ENCODE measurements at regions not wholly inside any gene's neighbourhood (a gene's known extent, or its start where the extent isn't known, plus 50 kb on each side); places are given as distances from the start of the nearest gene placed in this dataset.

- Histone ChIP-seq H3K4me3 (no peak overlapping the region), H3K27me3 (ENCODE audit: control insufficient read depth in 3 of 3, insufficient read depth in 3 of 3, low read length in 2 of 3) (no peaks in the 10 kb centered on the region), H3K9ac (ENCODE audit: insufficient read depth in 1 of 2, low read length in 2 of 2) (no peak overlapping the region), H3K27ac (ENCODE audit: low read depth in 1 of 2, low read length in 1 of 2) (peak overlapping the region; percentile 34 to 87), H3K4me1 (ENCODE audit: control insufficient read depth in 5 of 5, insufficient read depth in 5 of 5, low read length in 5 of 5) (peaks cover 6 to 71% (median 50%) of the 10 kb centered on the region in 5 donors), H3K36me3 (ENCODE audit: control insufficient read depth in 4 of 4, insufficient read depth in 4 of 4, low read length in 4 of 4) (no peaks in the 10 kb centered on the region), H3K9me3 (ENCODE audit: control insufficient read depth in 4 of 4, insufficient read depth in 3 of 4, low read length in 3 of 4) (no peaks in the 10 kb centered on the region)
- DNase-seq (no peak), ATAC-seq (ENCODE audit: insufficient read depth, low FRiP score) (no peak)
- TF ChIP-seq, protein P1, sequence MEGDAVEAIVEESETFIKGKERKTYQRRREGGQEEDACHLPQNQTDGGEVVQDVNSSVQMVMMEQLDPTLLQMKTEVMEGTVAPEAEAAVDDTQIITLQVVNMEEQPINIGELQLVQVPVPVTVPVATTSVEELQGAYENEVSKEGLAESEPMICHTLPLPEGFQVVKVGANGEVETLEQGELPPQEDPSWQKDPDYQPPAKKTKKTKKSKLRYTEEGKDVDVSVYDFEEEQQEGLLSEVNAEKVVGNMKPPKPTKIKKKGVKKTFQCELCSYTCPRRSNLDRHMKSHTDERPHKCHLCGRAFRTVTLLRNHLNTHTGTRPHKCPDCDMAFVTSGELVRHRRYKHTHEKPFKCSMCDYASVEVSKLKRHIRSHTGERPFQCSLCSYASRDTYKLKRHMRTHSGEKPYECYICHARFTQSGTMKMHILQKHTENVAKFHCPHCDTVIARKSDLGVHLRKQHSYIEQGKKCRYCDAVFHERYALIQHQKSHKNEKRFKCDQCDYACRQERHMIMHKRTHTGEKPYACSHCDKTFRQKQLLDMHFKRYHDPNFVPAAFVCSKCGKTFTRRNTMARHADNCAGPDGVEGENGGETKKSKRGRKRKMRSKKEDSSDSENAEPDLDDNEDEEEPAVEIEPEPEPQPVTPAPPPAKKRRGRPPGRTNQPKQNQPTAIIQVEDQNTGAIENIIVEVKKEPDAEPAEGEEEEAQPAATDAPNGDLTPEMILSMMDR (IDR thresholded peaks at IDR 0.05; ENCODE audit: control extremely low read depth, extremely low read depth) = no peak
- WGBS, 2 donors = 89 to 93% methylated on average over 19 of the region's 19 CpGs
Observed at GRCh38 chr1:234538062-234538731, 59.2 kb upstream of the TARBP1 start.

GRCh38 chr1:234537236-234537635 is 58.3 kb upstream of the TARBP1 start:
- TF ChIP-seq, protein P1 (IDR thresholded peaks at IDR 0.05; ENCODE audit: control extremely low read depth, extremely low read depth) = no peak
- Histone ChIP-seq H3K36me3 (ENCODE audit: control insufficient read depth in 4 of 4, insufficient read depth in 4 of 4, low read length in 4 of 4) (no peaks in the 10 kb centered on the region), H3K4me1 (ENCODE audit: control insufficient read depth in 5 of 5, insufficient read depth in 5 of 5, low read length in 5 of 5) (peaks cover 8 to 77% (median 53%) of the 10 kb centered on the region in 5 donors), H3K9ac (ENCODE audit: insufficient read depth in 1 of 2, low read length in 2 of 2) (peak overlapping the region in 1 of 2 donors; percentile 66), H3K27me3 (ENCODE audit: control insufficient read depth in 3 of 3, insufficient read depth in 3 of 3, low read length in 2 of 3) (no peaks in the 10 kb centered on the region), H3K4me3 (no peak overlapping the region), H3K27ac (ENCODE audit: low read depth in 1 of 2, low read length in 1 of 2) (peak overlapping the region; percentile 32 to 96), H3K9me3 (ENCODE audit: control insufficient read depth in 4 of 4, insufficient read depth in 3 of 4, low read length in 3 of 4) (no peaks in the 10 kb centered on the region)
- no peak for ATAC-seq (ENCODE audit: insufficient read depth, low FRiP score)
- WGBS, 2 donors = 81 to 86% methylated on average over 5 of the region's 5 CpGs
- DNase-seq = no peak

- WGBS, 2 donors = 70 to 80% methylated on average over 12 of the region's 12 CpGs
- H3K4me3 ChIP-seq = no peak overlapping the region
- TF ChIP-seq, protein P1 (IDR thresholded peaks at IDR 0.05; ENCODE audit: control extremely low read depth, extremely low read depth) = no peak
- peak overlapping the region in 1 of 2 donors; percentile 70 for H3K9ac ChIP-seq (ENCODE audit: insufficient read depth in 1 of 2, low read length in 2 of 2)
- no peaks in the 10 kb centered on the region for H3K9me3 ChIP-seq (ENCODE audit: control insufficient read depth in 4 of 4, insufficient read depth in 3 of 4, low read length in 3 of 4)
- DNase-seq (peak in 1 of 3 donors; percentile 55), ATAC-seq (ENCODE audit: insufficient read depth, low FRiP score) (no peak)
- peaks cover 9 to 82% (median 58%) of the 10 kb centered on the region in 5 donors for H3K4me1 ChIP-seq (ENCODE audit: control insufficient read depth in 5 of 5, insufficient read depth in 5 of 5, low read length in 5 of 5)
- no peaks in the 10 kb centered on the region for H3K27me3 ChIP-seq (ENCODE audit: control insufficient read depth in 3 of 3, insufficient read depth in 3 of 3, low read length in 2 of 3)
- no peaks in the 10 kb centered on the region for H3K36me3 ChIP-seq (ENCODE audit: control insufficient read depth in 4 of 4, insufficient read depth in 4 of 4, low read length in 4 of 4)
- peak overlapping the region; percentile 96 to 98 for H3K27ac ChIP-seq (ENCODE audit: low read depth in 1 of 2, low read length in 1 of 2)
Observed at GRCh38 chr1:234536741-234537140, 57.8 kb upstream of the TARBP1 start.

All from lung (tissue), 11 donors.